ENCODE measurements at regions not wholly inside any gene's neighbourhood (a gene's known extent, or its start where the extent isn't known, plus 50 kb on each side); places are given as distances from the start of the nearest gene placed in this dataset.

- Histone ChIP-seq H3K27me3 (ENCODE audit: control insufficient read depth, insufficient read depth, low read length) (no peaks in the 10 kb centered on the region), H3K27ac (ENCODE audit: low read depth in 2 of 2, low read length in 2 of 2) (no peak overlapping the region), H3K4me3 (ENCODE audit: low read length in 3 of 3) (no peak overlapping the region), H3K9me3 (ENCODE audit: control insufficient read depth in 2 of 3, insufficient read depth in 1 of 3, low read length in 3 of 3) (no peaks in the 10 kb centered on the region), H3K4me1 (ENCODE audit: control insufficient read depth in 2 of 3, insufficient read depth in 2 of 3, low read depth in 1 of 3, low read length in 3 of 3) (no peaks in the 10 kb centered on the region), H3K9ac (ENCODE audit: low read length in 3 of 3) (no peak overlapping the region), H3K36me3 (ENCODE audit: control insufficient read depth in 2 of 3, insufficient read depth in 3 of 3, low read length in 3 of 3) (no peaks in the 10 kb centered on the region)
- intact Hi-C loops (cut with DNase I), result no loop called here
- DNase-seq (no peak), FAIRE-seq (no peak)
- no peak for TF ChIP-seq CTCF (IDR thresholded peaks at IDR 0.05; ENCODE audit: borderline replicate concordance, extremely low read depth, insufficient read depth)
Measured at GRCh38 chr5:3269395-3270169, 326.1 kb upstream of the IRX1 start.

- no peak for DNase-seq
- Histone ChIP-seq H3K27ac (ENCODE audit: low read depth in 2 of 2, low read length in 2 of 2) (no peak overlapping the region), H3K27me3 (ENCODE audit: control insufficient read depth, insufficient read depth, low read length) (no peaks in the 10 kb centered on the region), H3K4me1 (ENCODE audit: control insufficient read depth in 2 of 3, insufficient read depth in 2 of 3, low read depth in 1 of 3, low read length in 3 of 3) (no peaks in the 10 kb centered on the region), H3K9me3 (ENCODE audit: control insufficient read depth in 2 of 3, insufficient read depth in 1 of 3, low read length in 3 of 3) (no peaks in the 10 kb centered on the region), H3K36me3 (ENCODE audit: control insufficient read depth in 2 of 3, insufficient read depth in 3 of 3, low read length in 3 of 3) (no peaks in the 10 kb centered on the region), H3K9ac (ENCODE audit: low read length in 3 of 3) (no peak overlapping the region), H3K4me3 (ENCODE audit: low read length in 3 of 3) (no peak overlapping the region)
- intact Hi-C loops (cut with DNase I), result no loop called here
- TF ChIP-seq CTCF (IDR thresholded peaks at IDR 0.05; ENCODE audit: borderline replicate concordance, extremely low read depth, insufficient read depth), result no peak
- FAIRE-seq, result no peak
Measured at GRCh38 chr5:3268760-3269330, 326.8 kb upstream of the IRX1 start.

GRCh38 chr5:3266861-3267260 lies 328.8 kb upstream of the IRX1 start:
- no peaks in the 10 kb centered on the region for H3K4me1 ChIP-seq (ENCODE audit: control insufficient read depth in 2 of 3, insufficient read depth in 2 of 3, low read depth in 1 of 3, low read length in 3 of 3)
- H3K4me3 ChIP-seq (ENCODE audit: low read length in 3 of 3), result no peak overlapping the region
- TF ChIP-seq CTCF (IDR thresholded peaks at IDR 0.05; ENCODE audit: borderline replicate concordance, extremely low read depth, insufficient read depth), result no peak
- FAIRE-seq (no peak), DNase-seq (no peak)
- no peak overlapping the region for H3K27ac ChIP-seq (ENCODE audit: low read depth in 2 of 2, low read length in 2 of 2)
- no peaks in the 10 kb centered on the region for H3K36me3 ChIP-seq (ENCODE audit: control insufficient read depth in 2 of 3, insufficient read depth in 3 of 3, low read length in 3 of 3)
- H3K9me3 ChIP-seq (ENCODE audit: control insufficient read depth in 2 of 3, insufficient read depth in 1 of 3, low read length in 3 of 3), result no peaks in the 10 kb centered on the region
- H3K9ac ChIP-seq (ENCODE audit: low read length in 3 of 3), result no peak overlapping the region
- H3K27me3 ChIP-seq (ENCODE audit: control insufficient read depth, insufficient read depth, low read length), result no peaks in the 10 kb centered on the region
- intact Hi-C loops (cut with DNase I), result no loop called here
